Epithelial cell of prostate (primary cell): ENCODE measurements at regions not wholly inside any gene's neighbourhood (a gene's known extent, or its start where the extent isn't known, plus 50 kb on each side); places are given as distances from the start of the nearest gene placed in this dataset.

ENCODE experiments used
- DNase-seq: peaks from one replicate; pipeline ENCODE4 v3.0.0-alpha.2; 2011; ENCODE audit warnings: low read depth, low spot score
- H3K27ac ChIP-seq: fragments of 450-650 bp; 2 replicates; pipeline ENCODE4 v1.5.1; 2017; ENCODE audit warnings: mild to moderate bottlenecking

- DNase-seq = no peak
- no peak overlapping the region for H3K27ac ChIP-seq
Measured at GRCh38 chr22:47259049-47259448, 496.6 kb downstream of the TBC1D22A start.

DNA sequence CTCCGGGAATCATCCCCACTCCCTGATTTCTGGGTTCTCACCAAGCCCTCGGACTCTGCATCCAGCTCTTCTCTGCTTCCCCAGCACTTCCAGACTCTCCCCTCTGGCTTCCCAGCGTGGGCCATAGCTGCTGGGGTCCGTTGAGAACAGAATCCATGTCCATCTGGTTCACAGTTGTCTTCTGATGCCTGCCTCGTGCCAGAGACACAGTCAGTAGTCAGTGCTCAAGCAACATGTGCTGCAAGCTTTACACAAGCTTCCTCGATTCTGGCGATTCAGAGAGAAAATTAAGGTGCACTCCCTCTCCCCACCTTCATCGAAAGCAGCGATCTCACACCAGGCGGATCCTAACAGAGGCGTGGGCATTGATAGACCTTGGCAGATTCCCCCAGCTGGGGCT, 495.5 kb downstream of the TBC1D22A start:
- H3K27ac ChIP-seq = no peak overlapping the region
- DNase-seq = no peak

- no peak for DNase-seq
- no peak overlapping the region for H3K27ac ChIP-seq
Measured at GRCh38 chr22:47257566-47257965, 495.1 kb downstream of the TBC1D22A start.

GRCh38 chr22:47251911-47252310, 489.5 kb downstream of the TBC1D22A start:
- DNase-seq = no peak
- H3K27ac ChIP-seq = no peak overlapping the region

DNA sequence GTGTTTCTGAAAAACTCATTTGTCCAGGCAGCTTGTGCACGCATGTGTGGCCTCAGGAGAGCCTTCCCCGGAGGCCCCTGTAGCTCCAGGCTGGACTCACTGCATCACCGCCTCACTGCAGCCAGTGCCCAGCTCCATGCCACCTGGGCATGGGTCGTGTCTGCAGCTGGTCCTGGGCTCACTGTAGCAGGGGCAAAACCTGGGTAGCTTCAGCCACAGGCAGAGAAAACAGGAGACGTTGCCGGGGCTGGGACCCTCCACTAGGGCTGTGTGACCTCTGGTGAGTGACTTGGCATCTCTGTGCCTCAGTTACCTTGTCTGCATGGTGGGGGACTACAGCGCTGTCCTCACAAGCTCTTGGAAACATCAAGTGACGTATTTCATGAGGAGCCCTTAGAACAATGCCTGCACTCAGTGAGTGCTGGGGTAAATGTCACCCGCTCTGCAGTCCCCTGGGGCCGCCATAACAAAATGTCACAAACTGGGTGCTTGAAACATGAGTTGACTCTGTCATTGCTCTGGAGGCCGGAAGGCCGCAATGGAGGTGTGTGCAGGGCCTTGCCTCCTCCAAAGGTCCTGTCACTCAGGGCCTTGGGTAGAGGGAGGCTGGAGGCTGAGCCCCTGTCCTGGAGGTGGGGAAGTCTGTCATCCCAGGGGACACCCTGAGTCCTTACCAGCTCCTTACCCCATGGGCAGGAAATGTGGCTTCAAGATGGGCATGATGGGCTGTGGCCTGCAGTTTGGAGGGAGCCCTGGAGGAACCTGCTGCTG, 488.7 kb downstream of the TBC1D22A start:
- no peak for DNase-seq
- H3K27ac ChIP-seq = no peak overlapping the region

DNA sequence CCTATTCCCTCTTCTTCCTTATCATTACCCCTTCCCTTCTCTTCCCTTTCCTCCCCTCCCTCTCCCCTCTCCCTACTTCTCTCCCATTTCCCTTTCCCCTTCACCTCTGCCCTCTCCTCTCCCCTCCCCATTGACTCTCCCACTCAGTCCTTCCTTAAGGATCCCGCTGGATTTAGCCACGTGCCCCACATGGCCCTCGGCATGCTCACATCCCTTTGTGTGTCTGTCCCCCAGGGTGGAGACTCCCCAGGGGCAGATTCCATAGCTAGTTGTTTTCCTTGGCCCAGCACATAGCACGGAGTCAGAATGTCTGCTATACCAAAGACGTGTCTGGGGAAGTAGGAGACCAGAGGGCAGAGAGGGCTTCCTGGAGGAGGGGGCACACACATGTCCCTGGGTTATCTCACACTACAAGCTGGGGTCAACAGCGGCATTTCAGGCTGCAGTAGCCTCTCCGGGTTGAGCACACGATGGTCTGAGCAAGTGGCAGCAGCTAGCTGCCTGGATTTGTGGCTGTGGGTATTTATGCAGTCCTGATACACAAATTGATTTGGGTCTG, 487.0 kb downstream of the TBC1D22A start:
- H3K27ac ChIP-seq = no peak overlapping the region
- no peak for DNase-seq

- no peak overlapping the region for H3K27ac ChIP-seq
- DNase-seq = no peak
Measured at GRCh38 chr22:47248925-47249324, 486.5 kb downstream of the TBC1D22A start.

DNA sequence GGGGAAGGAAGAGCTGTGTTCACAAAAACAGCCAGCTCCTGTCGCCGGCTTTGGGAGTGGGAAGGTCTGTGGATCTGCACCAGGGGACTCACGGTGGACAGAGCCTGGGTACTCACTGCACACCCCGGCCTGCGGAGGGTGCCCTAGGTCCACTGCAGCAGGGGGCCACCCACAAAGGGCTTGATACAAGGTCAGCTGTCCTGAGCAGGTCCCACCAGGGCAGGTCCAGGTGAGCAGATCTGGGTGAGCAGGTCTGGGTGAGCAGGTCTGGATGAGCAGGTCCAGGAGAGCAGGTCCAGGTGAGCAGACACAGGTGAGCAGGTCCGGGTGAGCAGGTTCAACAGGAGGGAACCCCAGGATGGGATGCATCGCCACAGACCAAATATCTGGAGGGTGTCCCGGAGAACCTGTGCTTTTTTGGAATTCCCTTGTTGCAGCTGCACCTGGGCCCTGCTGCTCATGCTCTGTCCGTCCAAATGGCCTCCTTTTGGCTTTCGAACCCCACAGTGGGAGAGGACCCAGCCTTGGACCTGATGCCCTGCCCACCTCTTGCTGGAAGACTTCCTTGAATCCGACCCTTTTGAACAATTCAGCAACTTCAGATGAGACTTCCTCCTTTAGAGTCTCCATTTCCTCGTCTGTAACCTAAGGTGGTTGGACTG, 485.3 kb downstream of the TBC1D22A start:
- no peak overlapping the region for H3K27ac ChIP-seq
- DNase-seq = no peak

GRCh38 chr22:47245786-47246185, 483.3 kb downstream of the TBC1D22A start:
- DNase-seq = no peak
- no peak overlapping the region for H3K27ac ChIP-seq

GRCh38 chr22:47245286-47245685, 482.8 kb downstream of the TBC1D22A start:
- DNase-seq = no peak
- H3K27ac ChIP-seq = no peak overlapping the region

- H3K27ac ChIP-seq = no peak overlapping the region
- no peak for DNase-seq
Measured at GRCh38 chr22:47240116-47240515, 477.7 kb downstream of the TBC1D22A start.

- H3K27ac ChIP-seq = no peak overlapping the region
- no peak for DNase-seq
Measured at GRCh38 chr22:47239474-47239860, 477.0 kb downstream of the TBC1D22A start.

DNA sequence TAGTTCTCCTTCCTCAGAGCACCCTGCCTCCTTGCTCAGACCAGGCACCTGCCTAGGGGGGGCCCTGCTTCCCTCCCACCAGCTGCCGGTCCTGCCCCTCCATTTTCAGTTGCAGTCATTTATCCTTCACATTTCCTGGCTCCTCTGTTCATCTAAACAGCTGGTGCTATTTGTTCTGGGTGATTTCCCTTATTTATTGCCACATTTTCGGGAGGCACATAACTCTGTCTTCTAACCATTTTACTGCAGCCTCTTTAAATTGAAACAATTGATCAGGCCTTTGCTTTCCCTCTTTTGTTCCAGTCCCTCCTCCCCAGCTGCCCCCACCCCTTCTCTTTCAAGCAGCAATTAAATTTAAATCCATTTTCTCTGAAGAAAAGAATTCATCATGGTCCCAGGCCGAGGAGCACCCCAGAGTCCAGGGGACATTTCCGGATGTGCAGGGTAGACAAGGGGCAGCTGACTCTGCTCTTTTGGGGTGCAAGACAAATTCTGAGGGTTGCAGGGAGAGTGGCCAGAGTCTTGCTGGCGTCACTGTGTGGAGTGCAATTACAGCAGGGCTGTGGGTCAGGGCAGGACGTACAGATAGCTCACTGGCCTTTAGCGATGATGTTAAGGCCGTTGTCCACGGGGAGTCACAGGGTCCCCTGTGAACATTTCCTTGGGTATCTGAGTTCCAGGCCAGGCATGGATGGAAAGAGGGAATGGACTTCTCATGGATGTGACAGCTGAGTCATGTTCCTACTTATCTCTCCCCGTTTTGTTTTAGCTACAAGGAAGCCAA, 476.4 kb downstream of the TBC1D22A start:
- no peak for DNase-seq
- no peak overlapping the region for H3K27ac ChIP-seq

DNA sequence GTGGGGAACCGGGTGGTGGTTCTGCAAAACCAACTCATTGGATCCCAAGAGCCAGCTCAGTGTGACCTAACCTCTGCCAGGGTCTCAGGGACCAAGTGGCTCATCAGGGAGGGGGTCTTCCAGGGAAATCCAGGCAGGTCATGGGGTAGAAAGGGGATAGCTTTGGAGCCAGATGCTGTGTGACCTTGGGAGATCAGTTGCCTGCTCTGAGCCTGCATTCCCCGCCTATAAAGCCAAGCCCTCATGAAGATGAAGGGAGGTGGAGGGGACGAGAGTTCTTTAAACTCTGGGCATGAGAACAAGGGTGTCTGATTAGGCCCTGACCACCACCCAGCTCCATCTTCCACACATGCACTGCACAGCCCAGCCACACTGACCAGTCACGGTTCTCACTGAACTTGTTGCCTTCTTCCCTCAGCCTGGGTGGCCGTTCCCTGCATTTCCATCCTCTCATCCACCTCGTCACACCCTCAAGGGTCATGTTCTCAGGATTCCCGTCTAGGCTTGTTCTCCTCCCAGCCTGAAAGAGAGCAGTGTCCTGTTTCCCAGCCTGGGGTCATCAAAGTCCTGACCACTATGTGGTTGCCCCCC, 475.5 kb downstream of the TBC1D22A start:
- no peak for DNase-seq

GRCh38 chr22:47236718-47237117, 474.3 kb downstream of the TBC1D22A start:
- DNase-seq = no peak
- H3K27ac ChIP-seq = no peak overlapping the region

More for the DNA sequence above, 475.5 kb downstream of the TBC1D22A start:
- no peak overlapping the region for H3K27ac ChIP-seq

DNA sequence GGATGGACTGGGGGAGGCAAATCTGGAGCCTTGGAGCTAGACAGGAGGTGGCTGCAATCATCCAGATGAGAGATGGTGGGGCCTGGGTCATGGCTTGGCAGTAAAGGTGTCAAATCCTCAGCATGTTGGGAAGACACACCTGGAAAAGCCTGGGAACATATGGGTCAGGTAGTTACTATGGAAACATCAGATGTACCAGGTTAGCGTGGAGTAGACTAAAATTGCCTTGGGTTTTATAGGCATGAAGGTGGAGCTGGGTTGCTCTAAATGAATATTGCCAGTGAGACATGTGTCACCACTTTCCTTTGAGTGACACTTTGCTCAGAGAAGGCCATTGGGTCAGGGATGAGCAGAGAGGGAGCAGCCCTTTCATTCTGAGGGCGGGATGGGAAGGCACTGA, 473.7 kb downstream of the TBC1D22A start:
- no peak overlapping the region for H3K27ac ChIP-seq
- no peak for DNase-seq

DNA sequence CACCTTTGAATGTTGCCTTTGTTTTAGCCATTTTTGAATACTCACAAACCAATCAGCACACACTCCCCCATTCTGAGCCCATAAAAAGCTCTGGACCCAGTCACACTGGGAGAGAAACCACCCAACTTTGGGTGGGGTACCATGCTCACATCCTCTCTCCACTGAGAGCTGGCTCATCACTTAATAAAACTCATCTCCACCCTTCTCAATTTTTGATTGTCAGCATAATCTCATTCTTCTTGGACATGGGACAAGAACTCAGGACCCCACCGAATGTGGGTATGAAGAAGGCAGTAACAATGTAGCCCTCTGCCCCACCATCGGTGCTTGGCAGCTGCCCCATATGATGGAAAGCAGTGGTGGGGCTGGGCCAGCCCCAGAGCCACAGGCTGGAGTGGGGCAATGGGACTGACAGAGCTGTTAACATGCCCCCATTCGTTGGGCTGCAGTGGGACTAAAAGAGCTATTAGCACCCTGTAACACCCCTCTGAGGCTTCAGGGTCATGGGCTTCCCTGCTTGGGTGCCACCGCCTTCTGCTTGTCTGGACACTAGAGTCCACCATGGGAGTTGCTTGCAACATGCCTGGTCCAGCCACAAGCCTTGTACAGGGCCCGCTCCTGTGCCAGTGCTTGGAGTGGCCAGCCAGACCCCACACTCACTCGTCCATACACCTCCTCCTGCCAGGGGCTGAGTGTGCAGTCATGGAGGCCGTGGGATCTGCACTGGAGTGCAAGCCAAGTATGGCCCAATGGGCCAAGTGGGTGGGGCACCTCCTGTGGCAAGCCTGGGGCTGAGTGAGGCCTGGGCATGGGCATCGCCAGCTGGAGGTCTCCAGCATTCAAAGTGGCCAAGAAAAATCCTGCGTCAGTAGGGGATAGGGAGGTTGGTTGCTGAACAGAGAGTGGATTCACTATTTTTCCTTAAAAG, 471.1 kb downstream of the TBC1D22A start:
- no peak overlapping the region for H3K27ac ChIP-seq
- DNase-seq = no peak

DNA sequence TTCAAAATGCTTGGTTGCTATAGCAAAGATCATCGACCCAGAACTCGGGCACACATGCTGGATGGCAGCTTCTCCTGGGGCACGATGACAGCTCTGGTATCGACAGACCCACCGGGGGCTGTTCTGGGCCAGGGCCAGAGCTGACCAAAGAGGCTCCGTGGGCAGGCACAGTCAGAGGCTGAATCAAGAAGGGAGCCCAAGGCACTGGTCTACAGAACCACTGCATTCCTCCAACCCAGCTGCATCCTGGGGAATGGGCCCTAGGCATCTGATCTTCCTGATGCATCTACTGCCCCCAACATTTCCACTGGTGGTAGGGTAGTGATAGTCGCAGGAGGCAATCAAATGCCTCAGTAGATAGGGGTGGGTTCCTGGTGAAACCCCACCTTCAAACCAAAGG, 470.3 kb downstream of the TBC1D22A start:
- no peak for DNase-seq
- H3K27ac ChIP-seq = no peak overlapping the region

DNA sequence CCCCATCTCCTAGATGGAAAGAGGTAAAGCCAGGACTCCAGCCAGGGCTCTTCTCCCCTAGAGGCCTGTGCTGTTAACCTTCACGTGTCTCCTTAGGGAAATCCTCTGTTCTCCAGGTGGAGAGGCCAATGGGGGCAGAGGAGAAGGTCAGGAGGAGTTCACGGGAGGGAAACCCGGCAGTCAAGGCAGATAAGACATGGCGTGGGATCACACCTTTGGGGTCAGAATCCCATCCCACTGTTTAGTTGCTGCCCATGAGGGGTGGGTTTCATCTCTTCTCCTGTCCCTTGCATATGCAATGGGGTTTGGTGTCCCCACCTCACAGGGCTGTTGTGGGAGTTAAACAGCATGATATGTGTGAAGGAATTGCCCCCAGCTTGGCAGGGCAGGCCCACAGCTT, 469.7 kb downstream of the TBC1D22A start:
- no peak for DNase-seq
- H3K27ac ChIP-seq = no peak overlapping the region
